ENCODE measurements at regions not wholly inside any gene's neighbourhood (a gene's known extent, or its start where the extent isn't known, plus 50 kb on each side); places are given as distances from the start of the nearest gene placed in this dataset.
"Not testable (repeated sequence)": the region's sequence is repeated elsewhere in the genome, so short reads cannot be mapped to it uniquely, and the experiment has no call there.

GRCh38 chr13:68895696-68896095 is 1211.9 kb upstream of the ATXN8OS start:
- Histone ChIP-seq H3K4me1 (no peaks in the 10 kb centered on the region), H3K27ac (no peak overlapping the region), H3K4me3 (no peak overlapping the region), H3K27me3 (no peaks in the 10 kb centered on the region), H3K9me3 (no peaks in the 10 kb centered on the region), H3K36me3 (no peaks in the 10 kb centered on the region)
- no peak for TF ChIP-seq POLR2A (IDR thresholded peaks at IDR 0.05)
- no peak for TF ChIP-seq EP300 (IDR thresholded peaks at IDR 0.05)
- TF ChIP-seq, protein P1, sequence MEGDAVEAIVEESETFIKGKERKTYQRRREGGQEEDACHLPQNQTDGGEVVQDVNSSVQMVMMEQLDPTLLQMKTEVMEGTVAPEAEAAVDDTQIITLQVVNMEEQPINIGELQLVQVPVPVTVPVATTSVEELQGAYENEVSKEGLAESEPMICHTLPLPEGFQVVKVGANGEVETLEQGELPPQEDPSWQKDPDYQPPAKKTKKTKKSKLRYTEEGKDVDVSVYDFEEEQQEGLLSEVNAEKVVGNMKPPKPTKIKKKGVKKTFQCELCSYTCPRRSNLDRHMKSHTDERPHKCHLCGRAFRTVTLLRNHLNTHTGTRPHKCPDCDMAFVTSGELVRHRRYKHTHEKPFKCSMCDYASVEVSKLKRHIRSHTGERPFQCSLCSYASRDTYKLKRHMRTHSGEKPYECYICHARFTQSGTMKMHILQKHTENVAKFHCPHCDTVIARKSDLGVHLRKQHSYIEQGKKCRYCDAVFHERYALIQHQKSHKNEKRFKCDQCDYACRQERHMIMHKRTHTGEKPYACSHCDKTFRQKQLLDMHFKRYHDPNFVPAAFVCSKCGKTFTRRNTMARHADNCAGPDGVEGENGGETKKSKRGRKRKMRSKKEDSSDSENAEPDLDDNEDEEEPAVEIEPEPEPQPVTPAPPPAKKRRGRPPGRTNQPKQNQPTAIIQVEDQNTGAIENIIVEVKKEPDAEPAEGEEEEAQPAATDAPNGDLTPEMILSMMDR (IDR thresholded peaks at IDR 0.05): no peak
- WGBS, 2 donors: 100% methylated on average over 1 of the region's 1 CpG
- no peak for DNase-seq (ENCODE audit: low spot score in 2 of 2)

DNA sequence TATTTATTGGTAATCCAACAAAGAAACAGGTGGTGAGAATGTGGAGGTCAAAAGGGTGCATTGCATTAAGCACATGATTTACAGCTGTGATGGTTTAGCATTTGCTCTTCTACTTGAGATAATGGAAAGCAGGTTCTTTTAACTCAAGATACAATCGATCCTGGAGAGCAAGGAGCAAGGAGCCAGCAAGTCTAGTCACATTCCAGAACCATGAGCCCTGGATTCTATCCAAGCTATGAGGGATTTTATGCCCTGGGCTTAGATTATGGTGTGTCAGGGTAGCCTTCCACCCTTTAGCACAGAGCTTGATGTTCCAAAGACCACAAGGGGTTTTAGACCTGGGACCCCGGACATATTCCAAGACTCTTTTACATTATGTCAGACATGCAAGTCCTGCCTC is 1213.9 kb upstream of the ATXN8OS start:
- 66 to 67% methylated on average over 2 of the region's 2 CpGs for WGBS, 2 donors
- H3K9me3 ChIP-seq; H3K27me3 ChIP-seq; DNase-seq (ENCODE audit: low spot score in 2 of 2); H3K4me1 ChIP-seq; H3K4me3 ChIP-seq; H3K36me3 ChIP-seq; H3K27ac ChIP-seq: not testable (repeated sequence)

DNA sequence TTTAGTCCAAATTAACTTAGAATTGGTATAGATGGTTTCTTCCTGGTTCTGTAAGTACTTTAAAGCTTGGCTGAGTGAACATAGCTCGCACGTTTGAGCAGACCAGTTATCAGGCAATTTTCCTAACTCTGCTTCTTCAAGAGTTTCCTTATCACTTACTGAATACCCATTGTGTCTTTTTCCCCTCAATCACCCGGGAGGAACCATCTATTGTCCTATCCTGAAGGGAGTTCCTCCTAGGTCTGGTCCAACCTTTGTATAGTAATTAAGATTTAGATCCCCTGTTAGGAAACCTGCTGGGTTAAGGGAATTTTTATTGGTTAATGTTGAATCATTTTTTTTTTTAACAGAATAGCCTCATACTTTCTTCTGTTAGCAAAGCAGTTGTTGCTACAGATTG is 1215.0 kb upstream of the ATXN8OS start:
- H3K4me1 ChIP-seq; DNase-seq (ENCODE audit: low spot score in 2 of 2); H3K36me3 ChIP-seq; H3K4me3 ChIP-seq; H3K27me3 ChIP-seq; H3K9me3 ChIP-seq; H3K27ac ChIP-seq: not testable (repeated sequence)
- WGBS, 2 donors: 45 to 58% methylated on average over 3 of the region's 3 CpGs

DNA sequence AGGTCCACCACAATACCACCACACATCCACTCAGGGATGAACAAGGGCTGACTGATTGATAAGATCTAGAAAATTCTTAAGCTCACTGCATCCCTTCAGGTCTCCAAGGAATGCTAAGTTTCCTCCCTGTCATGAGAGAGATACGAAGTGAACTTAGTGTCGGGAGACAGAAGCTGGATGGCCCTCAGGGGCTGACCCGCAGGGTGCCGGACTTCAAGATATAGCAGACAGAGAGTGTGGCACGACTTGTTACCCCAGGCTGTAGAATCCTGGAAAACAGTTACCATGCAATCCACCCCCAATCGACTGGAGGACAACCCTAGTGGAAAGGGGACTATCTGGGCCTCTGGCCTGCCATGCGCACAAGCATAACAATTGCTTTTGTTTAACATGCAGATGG is 1217.5 kb upstream of the ATXN8OS start:
- not testable (repeated sequence) for DNase-seq (ENCODE audit: low spot score in 2 of 2); H3K9me3 ChIP-seq; H3K4me1 ChIP-seq; H3K4me3 ChIP-seq; H3K27me3 ChIP-seq; H3K36me3 ChIP-seq; H3K27ac ChIP-seq
- WGBS, 2 donors: 84 to 88% methylated on average over 7 of the region's 7 CpGs

DNA sequence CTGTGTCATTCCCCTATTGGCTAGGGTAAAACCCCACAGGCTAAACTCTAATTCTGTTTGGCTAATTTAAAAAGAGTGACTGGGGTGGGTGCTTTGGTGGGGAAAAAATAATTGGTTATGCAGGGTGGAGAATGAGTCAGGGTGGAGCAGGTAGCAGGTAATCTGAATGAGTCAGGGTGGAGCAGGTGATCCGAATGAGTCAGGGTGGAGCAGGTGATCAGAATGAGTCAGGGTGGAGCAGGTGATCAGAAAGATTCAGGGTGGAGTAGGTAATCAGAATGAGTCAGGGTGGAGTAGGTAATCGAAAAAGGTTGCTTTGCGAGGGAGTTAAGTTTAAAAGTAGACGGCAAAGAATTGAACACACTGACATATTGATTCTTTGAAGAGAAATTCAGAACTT is 1218.8 kb upstream of the ATXN8OS start:
- 93 to 94% methylated on average over 4 of the region's 4 CpGs for WGBS, 2 donors
- TF ChIP-seq, protein P1 (IDR thresholded peaks at IDR 0.05): no peak
- TF ChIP-seq POLR2A (IDR thresholded peaks at IDR 0.05): no peak
- no peak for TF ChIP-seq EP300 (IDR thresholded peaks at IDR 0.05)
- no peak for DNase-seq (ENCODE audit: low spot score in 2 of 2)
- no peaks in the 10 kb centered on the region for H3K36me3 ChIP-seq
- no peaks in the 10 kb centered on the region for H3K27me3 ChIP-seq
- no peaks in the 10 kb centered on the region for H3K9me3 ChIP-seq
- no peaks in the 10 kb centered on the region for H3K4me1 ChIP-seq
- H3K27ac ChIP-seq: no peak overlapping the region
- H3K4me3 ChIP-seq: no peak overlapping the region

GRCh38 chr13:68872338-68872737 is 1235.3 kb upstream of the ATXN8OS start:
- WGBS, 2 donors: 87 to 95% methylated on average over 2 of the region's 2 CpGs
- DNase-seq (ENCODE audit: low spot score in 2 of 2): no peak
- Histone ChIP-seq H3K4me3 (no peak overlapping the region), H3K4me1 (no peaks in the 10 kb centered on the region), H3K9me3 (no peaks in the 10 kb centered on the region), H3K36me3 (no peaks in the 10 kb centered on the region), H3K27ac (no peak overlapping the region), H3K27me3 (no peaks in the 10 kb centered on the region)
- TF ChIP-seq POLR2A (IDR thresholded peaks at IDR 0.05) (no peak), EP300 (IDR thresholded peaks at IDR 0.05) (no peak)
- TF ChIP-seq, protein P1 (IDR thresholded peaks at IDR 0.05): no peak

- 58 to 62% methylated on average over 1 of the region's 1 CpG for WGBS, 2 donors
- H3K4me3 ChIP-seq: no peak overlapping the region
- peaks cover 0 to 2% (median 0%) of the 10 kb centered on the region in 4 donors for H3K9me3 ChIP-seq
- H3K36me3 ChIP-seq: no peaks in the 10 kb centered on the region
- H3K27me3 ChIP-seq: no peaks in the 10 kb centered on the region
- no peak overlapping the region for H3K27ac ChIP-seq
- H3K4me1 ChIP-seq: no peaks in the 10 kb centered on the region
- DNase-seq (ENCODE audit: low spot score in 2 of 2): no peak
- TF ChIP-seq POLR2A (IDR thresholded peaks at IDR 0.05) (no peak), EP300 (IDR thresholded peaks at IDR 0.05) (no peak)
- TF ChIP-seq, protein P1 (IDR thresholded peaks at IDR 0.05): no peak
These were observed 1256.6 kb upstream of the ATXN8OS start for GRCh38 chr13:68851026-68851425.
